HL-60 (cell line): ENCODE measurements at regions not wholly inside any gene's neighbourhood (a gene's known extent, or its start where the extent isn't known, plus 50 kb on each side); places are given as distances from the start of the nearest gene placed in this dataset.

Source experiments
- CTCF ChIP-seq: IDR thresholded peaks from one replicate; pipeline ENCODE4 v1.5.1; 2011; ENCODE audit warnings: low read length, control low read depth, inconsistent platforms; ENCODE audit not compliant: insufficient read depth
- GABPA ChIP-seq: IDR thresholded peaks from 2 replicates; pipeline ENCODE4 v1.6.1; 2012; ENCODE audit warnings: low read depth
- POLR2AphosphoS5 ChIP-seq: IDR thresholded peaks from 2 replicates; pipeline ENCODE4 v1.6.1; 2012; ENCODE audit warnings: low read depth
- TF ChIP-seq, protein P1 (sequence below): IDR thresholded peaks from 2 replicates; pipeline ENCODE4 v1.6.1; 2012; ENCODE audit warnings: low read depth; ENCODE audit not compliant: insufficient replicate concordance

DNA sequence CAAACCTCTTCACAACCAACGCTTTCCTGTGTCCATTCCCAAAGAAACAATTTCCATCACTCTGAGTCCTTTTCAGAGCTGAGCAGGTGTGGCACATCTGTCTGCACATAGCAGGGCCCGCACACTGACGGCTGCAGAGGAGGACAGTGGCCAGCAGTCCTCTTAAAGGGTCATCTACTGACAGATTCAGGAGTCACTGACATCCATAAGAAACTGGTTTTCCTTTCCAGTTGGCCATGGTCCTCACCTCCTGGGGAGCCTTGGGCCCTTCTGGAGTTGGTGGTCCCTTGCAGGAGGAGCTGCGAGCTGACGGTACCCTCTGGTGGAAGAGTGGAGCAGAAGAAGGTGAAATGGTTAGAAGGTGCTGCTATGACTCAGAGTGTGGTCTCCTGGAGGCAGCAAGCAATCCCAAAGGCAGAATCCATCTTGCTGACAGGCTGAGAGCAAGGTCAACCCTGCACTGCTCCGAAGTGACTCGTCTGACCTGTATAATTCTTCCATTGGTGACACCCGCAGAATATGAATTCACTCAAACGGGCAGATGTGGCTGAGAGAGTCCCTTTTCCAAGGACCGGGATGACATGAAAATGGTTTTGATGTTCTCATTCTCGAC lies 278.5 kb upstream of the C1orf174 start:
- no peak for TF ChIP-seq CTCF
- TF ChIP-seq POLR2AphosphoS5, result no peak
- TF ChIP-seq, protein P1, sequence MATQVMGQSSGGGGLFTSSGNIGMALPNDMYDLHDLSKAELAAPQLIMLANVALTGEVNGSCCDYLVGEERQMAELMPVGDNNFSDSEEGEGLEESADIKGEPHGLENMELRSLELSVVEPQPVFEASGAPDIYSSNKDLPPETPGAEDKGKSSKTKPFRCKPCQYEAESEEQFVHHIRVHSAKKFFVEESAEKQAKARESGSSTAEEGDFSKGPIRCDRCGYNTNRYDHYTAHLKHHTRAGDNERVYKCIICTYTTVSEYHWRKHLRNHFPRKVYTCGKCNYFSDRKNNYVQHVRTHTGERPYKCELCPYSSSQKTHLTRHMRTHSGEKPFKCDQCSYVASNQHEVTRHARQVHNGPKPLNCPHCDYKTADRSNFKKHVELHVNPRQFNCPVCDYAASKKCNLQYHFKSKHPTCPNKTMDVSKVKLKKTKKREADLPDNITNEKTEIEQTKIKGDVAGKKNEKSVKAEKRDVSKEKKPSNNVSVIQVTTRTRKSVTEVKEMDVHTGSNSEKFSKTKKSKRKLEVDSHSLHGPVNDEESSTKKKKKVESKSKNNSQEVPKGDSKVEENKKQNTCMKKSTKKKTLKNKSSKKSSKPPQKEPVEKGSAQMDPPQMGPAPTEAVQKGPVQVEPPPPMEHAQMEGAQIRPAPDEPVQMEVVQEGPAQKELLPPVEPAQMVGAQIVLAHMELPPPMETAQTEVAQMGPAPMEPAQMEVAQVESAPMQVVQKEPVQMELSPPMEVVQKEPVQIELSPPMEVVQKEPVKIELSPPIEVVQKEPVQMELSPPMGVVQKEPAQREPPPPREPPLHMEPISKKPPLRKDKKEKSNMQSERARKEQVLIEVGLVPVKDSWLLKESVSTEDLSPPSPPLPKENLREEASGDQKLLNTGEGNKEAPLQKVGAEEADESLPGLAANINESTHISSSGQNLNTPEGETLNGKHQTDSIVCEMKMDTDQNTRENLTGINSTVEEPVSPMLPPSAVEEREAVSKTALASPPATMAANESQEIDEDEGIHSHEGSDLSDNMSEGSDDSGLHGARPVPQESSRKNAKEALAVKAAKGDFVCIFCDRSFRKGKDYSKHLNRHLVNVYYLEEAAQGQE, result no peak
- TF ChIP-seq GABPA, result no peak
